ENCODE measurements at regions not wholly inside any gene's neighbourhood (a gene's known extent, or its start where the extent isn't known, plus 50 kb on each side); places are given as distances from the start of the nearest gene placed in this dataset.

DNA sequence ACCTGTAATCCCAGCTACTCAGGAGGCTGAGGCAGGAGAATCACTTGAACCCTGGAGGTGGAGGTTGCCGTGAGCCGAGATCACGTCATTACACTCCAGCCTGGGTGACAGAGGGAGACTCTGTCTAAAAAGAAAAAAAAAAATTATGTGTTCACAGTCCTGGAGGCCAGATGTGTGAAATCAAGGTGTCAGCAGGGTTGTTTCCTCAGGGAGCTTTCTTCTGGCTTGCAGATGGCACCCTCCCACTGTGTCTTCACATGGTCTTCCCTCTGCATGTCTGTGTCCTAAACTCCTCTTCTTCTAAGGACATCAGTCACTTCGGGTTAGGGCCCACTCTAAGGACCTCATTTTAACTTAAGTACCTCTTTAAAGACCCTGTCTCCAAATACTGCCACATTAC is 56.1 kb upstream of the UBE2E1 start:
- no peak overlapping the region for H2BK5ac ChIP-seq (ENCODE audit: low read depth, low read length, poor library complexity)
- peak in 1 of 2 donors; percentile 6 for DNase-seq
- no peak overlapping the region for H2BK12ac ChIP-seq (ENCODE audit: low read length)
- peak overlapping the region; percentile 62 for H2AK5ac ChIP-seq (ENCODE audit: low read length)
- H3K4me3 ChIP-seq (ENCODE audit: low read depth, low read length) = no peak overlapping the region
- H3K4ac ChIP-seq (ENCODE audit: low read depth, low read length) = no peak overlapping the region
- H3K9me3 ChIP-seq (ENCODE audit: insufficient read depth, low read depth, low read length) = no peaks in the 10 kb centered on the region
- H3K23ac ChIP-seq (ENCODE audit: low read length) = no peak overlapping the region
- WGBS (ENCODE audit: extremely low coverage, insufficient coverage, insufficient read length) = no CpG with 5 or more reads among the region's 4 CpGs
- H3K79me1 ChIP-seq (ENCODE audit: low read length) = peaks cover 13% of the 10 kb centered on the region
- H2BK120ac ChIP-seq (ENCODE audit: insufficient read depth, low read length, poor library complexity) = no peak overlapping the region
- H3K18ac ChIP-seq (ENCODE audit: low read length) = no peak overlapping the region
- H3K79me2 ChIP-seq (ENCODE audit: control insufficient read depth, insufficient read depth, low read length, poor library complexity) = no peaks in the 10 kb centered on the region
- H3K4me2 ChIP-seq (ENCODE audit: low read length) = no peak overlapping the region
- H3K14ac ChIP-seq (ENCODE audit: low read length) = no peak overlapping the region
- peak overlapping the region; percentile 37 for H4K91ac ChIP-seq (ENCODE audit: low read depth, low read length)
- no peak overlapping the region for H3K27ac ChIP-seq (ENCODE audit: low read depth, low read length)
- no peak overlapping the region for H4K8ac ChIP-seq (ENCODE audit: low read depth, low read length)
- no peak overlapping the region for H2AFZ ChIP-seq (ENCODE audit: insufficient read depth, low read length, poor library complexity)
- H3K36me3 ChIP-seq (ENCODE audit: control insufficient read depth in 1 of 2, insufficient read depth in 2 of 2, low read length in 2 of 2) = no peaks in the 10 kb centered on the region
- H3K4me1 ChIP-seq (ENCODE audit: control insufficient read depth in 1 of 2, insufficient read depth in 2 of 2, low read length in 2 of 2) = peaks cover 14% of the 10 kb centered on the region in 2 experiments
- H4K12ac ChIP-seq (ENCODE audit: low read depth, low read length) = no peak overlapping the region
- H3K27me3 ChIP-seq (ENCODE audit: insufficient read depth, low read length) = no peaks in the 10 kb centered on the region
- H3K9ac ChIP-seq (ENCODE audit: low read length) = no peak overlapping the region

DNA sequence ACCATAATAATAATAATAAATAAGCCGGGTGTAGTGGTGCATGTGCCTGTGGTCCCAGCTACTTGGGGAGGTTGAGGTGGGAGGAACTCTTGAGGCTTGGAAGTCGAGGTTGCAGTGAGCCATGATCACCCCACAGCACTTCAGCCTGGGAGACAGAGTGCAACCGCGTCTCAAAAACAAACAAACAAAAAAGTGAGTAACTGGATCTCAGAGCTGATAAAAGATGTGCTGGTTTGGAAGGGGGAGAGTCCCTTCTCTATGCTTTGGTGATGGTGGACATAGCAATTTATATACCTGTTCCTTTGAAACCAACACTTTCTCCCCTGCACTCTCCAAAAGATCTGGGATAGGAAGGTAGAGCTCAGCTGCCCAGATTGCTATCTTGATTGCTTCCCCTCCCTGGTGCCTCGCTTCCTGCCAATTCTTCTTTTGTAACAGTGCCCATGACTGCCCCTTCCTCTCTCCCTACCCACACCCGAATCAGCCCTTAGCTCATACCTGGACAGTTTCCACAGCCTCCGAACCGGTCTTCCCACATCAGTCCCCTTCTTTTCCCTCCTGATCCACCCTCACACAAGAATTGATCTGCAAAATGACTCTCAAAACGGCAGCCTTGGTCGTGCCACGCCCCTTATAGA is 55.1 kb upstream of the UBE2E1 start:
- no peak overlapping the region for H3K9ac ChIP-seq (ENCODE audit: low read length)

DNA sequence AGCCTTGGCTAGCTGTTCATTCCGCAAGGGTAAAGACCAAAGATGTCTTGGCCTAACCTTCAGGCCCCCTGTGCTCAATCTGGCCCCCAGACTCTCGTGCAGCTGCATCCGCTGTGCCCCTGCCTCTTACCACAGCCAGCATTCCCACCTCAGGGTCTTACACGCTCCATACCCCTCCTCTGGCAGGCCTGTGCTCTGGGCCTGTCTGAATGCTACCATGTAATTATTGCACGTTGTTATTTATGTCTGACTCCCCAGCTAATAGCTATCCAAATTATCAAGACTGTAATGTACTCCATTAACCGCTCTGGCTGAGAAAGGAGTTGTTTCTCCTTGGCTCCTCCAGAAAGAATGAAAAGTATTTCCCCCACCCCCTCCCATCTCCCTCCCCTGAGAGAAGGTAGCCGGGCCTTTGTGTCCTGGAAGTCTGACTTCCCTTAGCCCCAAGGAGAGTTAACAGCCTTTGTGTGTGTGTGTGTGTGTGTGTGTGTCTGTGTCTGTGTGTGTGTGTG is 54.5 kb upstream of the UBE2E1 start:
- peak overlapping the region; percentile 15 for H2BK120ac ChIP-seq (ENCODE audit: insufficient read depth, low read length, poor library complexity)
- no peak overlapping the region for H3K23ac ChIP-seq (ENCODE audit: low read length)
- peaks cover 13% of the 10 kb centered on the region for H3K79me1 ChIP-seq (ENCODE audit: low read length)
- peak overlapping the region; percentile 12 for H4K8ac ChIP-seq (ENCODE audit: low read depth, low read length)
- H3K9ac ChIP-seq (ENCODE audit: low read length) = no peak overlapping the region
- no peak overlapping the region for H3K4ac ChIP-seq (ENCODE audit: low read depth, low read length)
- no peaks in the 10 kb centered on the region for H3K36me3 ChIP-seq (ENCODE audit: control insufficient read depth in 1 of 2, insufficient read depth in 2 of 2, low read length in 2 of 2)
- H3K27ac ChIP-seq (ENCODE audit: low read depth, low read length) = peak overlapping the region; percentile 18
- peak overlapping the region; percentile 22 for H3K18ac ChIP-seq (ENCODE audit: low read length)
- H3K27me3 ChIP-seq (ENCODE audit: insufficient read depth, low read length) = no peaks in the 10 kb centered on the region
- no peak overlapping the region for H2AK5ac ChIP-seq (ENCODE audit: low read length)
- H3K4me2 ChIP-seq (ENCODE audit: low read length) = peak overlapping the region; percentile 56
- H4K91ac ChIP-seq (ENCODE audit: low read depth, low read length) = peak overlapping the region; percentile 58
- peak overlapping the region; percentile 44 for H2BK12ac ChIP-seq (ENCODE audit: low read length)
- peak in 1 of 2 donors; percentile 32 for DNase-seq
- H3K14ac ChIP-seq (ENCODE audit: low read length) = peak overlapping the region; percentile 28
- H3K4me3 ChIP-seq (ENCODE audit: low read depth, low read length) = no peak overlapping the region
- no peaks in the 10 kb centered on the region for H3K9me3 ChIP-seq (ENCODE audit: insufficient read depth, low read depth, low read length)
- H3K79me2 ChIP-seq (ENCODE audit: control insufficient read depth, insufficient read depth, low read length, poor library complexity) = no peaks in the 10 kb centered on the region
- H4K12ac ChIP-seq (ENCODE audit: low read depth, low read length) = no peak overlapping the region
- peak overlapping the region; percentile 32 for H2AFZ ChIP-seq (ENCODE audit: insufficient read depth, low read length, poor library complexity)
- H2BK5ac ChIP-seq (ENCODE audit: low read depth, low read length, poor library complexity) = peak overlapping the region; percentile 44
- WGBS (ENCODE audit: extremely low coverage, insufficient coverage, insufficient read length) = no CpG with 5 or more reads among the region's 7 CpGs
- H3K4me1 ChIP-seq (ENCODE audit: control insufficient read depth in 1 of 2, insufficient read depth in 2 of 2, low read length in 2 of 2) = peaks cover 14% of the 10 kb centered on the region in 2 experiments

More for the DNA sequence above, 55.1 kb upstream of the UBE2E1 start:
- Histone ChIP-seq H3K14ac (ENCODE audit: low read length) (peak overlapping the region; percentile 28), H3K4me2 (ENCODE audit: low read length) (peak overlapping the region; percentile 56), H2BK120ac (ENCODE audit: insufficient read depth, low read length, poor library complexity) (peak overlapping the region; percentile 15), H3K27me3 (ENCODE audit: insufficient read depth, low read length) (no peaks in the 10 kb centered on the region), H3K36me3 (ENCODE audit: control insufficient read depth in 1 of 2, insufficient read depth in 2 of 2, low read length in 2 of 2) (no peaks in the 10 kb centered on the region), H3K18ac (ENCODE audit: low read length) (peak overlapping the region; percentile 22), H2AFZ (ENCODE audit: insufficient read depth, low read length, poor library complexity) (no peak overlapping the region), H4K8ac (ENCODE audit: low read depth, low read length) (peak overlapping the region; percentile 54), H3K27ac (ENCODE audit: low read depth, low read length) (peak overlapping the region; percentile 18), H2BK5ac (ENCODE audit: low read depth, low read length, poor library complexity) (peak overlapping the region; percentile 44), H4K12ac (ENCODE audit: low read depth, low read length) (no peak overlapping the region), H3K4me1 (ENCODE audit: control insufficient read depth in 1 of 2, insufficient read depth in 2 of 2, low read length in 2 of 2) (peaks cover 14% of the 10 kb centered on the region in 2 experiments), H3K4me3 (ENCODE audit: low read depth, low read length) (no peak overlapping the region), H2BK12ac (ENCODE audit: low read length) (peak overlapping the region; percentile 44), H3K23ac (ENCODE audit: low read length) (no peak overlapping the region), H3K79me1 (ENCODE audit: low read length) (peaks cover 13% of the 10 kb centered on the region), H2AK5ac (ENCODE audit: low read length) (peak overlapping the region; percentile 16), H3K79me2 (ENCODE audit: control insufficient read depth, insufficient read depth, low read length, poor library complexity) (no peaks in the 10 kb centered on the region), H4K91ac (ENCODE audit: low read depth, low read length) (peak overlapping the region; percentile 58), H3K9me3 (ENCODE audit: insufficient read depth, low read depth, low read length) (no peaks in the 10 kb centered on the region), H3K4ac (ENCODE audit: low read depth, low read length) (peak overlapping the region; percentile 17)
- WGBS (ENCODE audit: extremely low coverage, insufficient coverage, insufficient read length) = no CpG with 5 or more reads among the region's 11 CpGs
- peak; percentile 39 to 68 for DNase-seq

DNA sequence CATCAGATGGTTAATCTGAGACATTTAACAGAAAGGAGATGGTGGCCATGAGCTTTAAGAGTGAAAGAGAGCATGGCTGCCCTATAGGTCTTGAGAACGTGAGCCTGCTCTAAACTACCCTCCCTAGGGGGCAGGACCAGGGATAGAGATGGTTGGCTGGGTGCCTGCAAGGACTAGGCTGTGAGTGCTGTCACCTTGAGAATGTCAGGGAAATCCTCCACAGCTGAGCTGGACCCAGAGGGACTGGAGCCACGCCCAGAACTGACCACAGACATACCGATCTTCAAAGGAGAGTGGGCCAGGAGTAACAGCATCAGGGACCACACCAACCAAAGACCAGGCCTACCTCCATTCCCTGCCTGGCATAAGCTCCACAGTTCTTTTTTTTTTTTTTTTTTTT is 53.6 kb upstream of the UBE2E1 start:
- Histone ChIP-seq H3K4me2 (ENCODE audit: low read length) (no peak overlapping the region), H3K4ac (ENCODE audit: low read depth, low read length) (no peak overlapping the region), H3K9ac (ENCODE audit: low read length) (no peak overlapping the region), H3K18ac (ENCODE audit: low read length) (no peak overlapping the region), H4K12ac (ENCODE audit: low read depth, low read length) (no peak overlapping the region), H2BK12ac (ENCODE audit: low read length) (peak overlapping the region; percentile 29), H2AK5ac (ENCODE audit: low read length) (peak overlapping the region; percentile 82), H3K4me3 (ENCODE audit: low read depth, low read length) (no peak overlapping the region), H3K23ac (ENCODE audit: low read length) (no peak overlapping the region), H2AFZ (ENCODE audit: insufficient read depth, low read length, poor library complexity) (no peak overlapping the region), H3K14ac (ENCODE audit: low read length) (peak overlapping the region; percentile 4), H2BK5ac (ENCODE audit: low read depth, low read length, poor library complexity) (peak overlapping the region; percentile 38), H3K79me2 (ENCODE audit: control insufficient read depth, insufficient read depth, low read length, poor library complexity) (no peaks in the 10 kb centered on the region), H3K9me3 (ENCODE audit: insufficient read depth, low read depth, low read length) (no peaks in the 10 kb centered on the region), H4K91ac (ENCODE audit: low read depth, low read length) (peak overlapping the region; percentile 7), H3K4me1 (ENCODE audit: control insufficient read depth in 1 of 2, insufficient read depth in 2 of 2, low read length in 2 of 2) (peaks cover 14% of the 10 kb centered on the region in 2 experiments), H3K79me1 (ENCODE audit: low read length) (peaks cover 13% of the 10 kb centered on the region), H3K36me3 (ENCODE audit: control insufficient read depth in 1 of 2, insufficient read depth in 2 of 2, low read length in 2 of 2) (no peaks in the 10 kb centered on the region), H4K8ac (ENCODE audit: low read depth, low read length) (peak overlapping the region; percentile 8), H3K27ac (ENCODE audit: low read depth, low read length) (no peak overlapping the region), H2BK120ac (ENCODE audit: insufficient read depth, low read length, poor library complexity) (peak overlapping the region; percentile 37), H3K27me3 (ENCODE audit: insufficient read depth, low read length) (no peaks in the 10 kb centered on the region)
- peak in 1 of 2 donors; percentile 26 for DNase-seq
- WGBS (ENCODE audit: extremely low coverage, insufficient coverage, insufficient read length) = no CpG with 5 or more reads among the region's 3 CpGs

Data from trophoblast cell (in vitro differentiated cells and primary cell).